Lung (tissue), 11 donors: ENCODE measurements at regions not wholly inside any gene's neighbourhood (a gene's known extent, or its start where the extent isn't known, plus 50 kb on each side); places are given as distances from the start of the nearest gene placed in this dataset.

ENCODE experiments used
- ATAC-seq: fragments of 200-7000 bp; cut with Tn5 transposase; one replicate; pipeline ENCODE4 v1.9.1; 2020; ENCODE audit warnings: moderate number of reproducible peaks; ENCODE audit not compliant: insufficient read depth, low FRiP score
- DNase-seq, 3 donors: peaks; one replicate each; pipeline ENCODE4 v3.0.0-alpha.2; 2013 to 2017
- H3K27ac ChIP-seq, 2 donors: one replicate each; pipeline ENCODE4 v1.5.1; 2013; ENCODE audit warnings: mild to moderate bottlenecking in 2 of 2, moderate library complexity in 2 of 2, control low read depth in 1 of 2, inconsistent platforms in 1 of 2, low read depth in 1 of 2, low read length in 1 of 2
- H3K27me3 ChIP-seq, 3 donors: one replicate each; pipeline ENCODE4 v1.5.1; 2013; ENCODE audit warnings: low read length in 2 of 3; ENCODE audit not compliant: control insufficient read depth in 3 of 3, insufficient read depth in 3 of 3
- H3K36me3 ChIP-seq, 4 donors: one replicate each; pipeline ENCODE4 v1.5.1; 2013; ENCODE audit warnings: low read length in 4 of 4, mild to moderate bottlenecking in 1 of 4, moderate library complexity in 1 of 4; ENCODE audit not compliant: control insufficient read depth in 4 of 4, insufficient read depth in 4 of 4
- H3K4me1 ChIP-seq, 5 donors: one replicate each; pipeline ENCODE4 v1.5.1; 2013; ENCODE audit warnings: low read length in 5 of 5, mild to moderate bottlenecking in 2 of 5, moderate library complexity in 1 of 5; ENCODE audit not compliant: control insufficient read depth in 5 of 5, insufficient read depth in 5 of 5
- H3K4me3 ChIP-seq: one replicate; pipeline ENCODE4 v1.5.1; 2013; ENCODE audit warnings: mild to moderate bottlenecking, control low read depth, moderate library complexity
- H3K9ac ChIP-seq, 2 donors: one replicate each; pipeline ENCODE4 v1.5.1; 2013; ENCODE audit warnings: low read length in 2 of 2, control low read depth in 1 of 2; ENCODE audit not compliant: insufficient read depth in 1 of 2
- H3K9me3 ChIP-seq, 4 donors: one replicate each; pipeline ENCODE4 v1.5.1; 2013; ENCODE audit warnings: low read length in 3 of 4, mild to moderate bottlenecking in 1 of 4, moderate library complexity in 1 of 4; ENCODE audit not compliant: control insufficient read depth in 4 of 4, insufficient read depth in 3 of 4
- CTCF ChIP-seq: IDR thresholded peaks from 2 replicates; pipeline ENCODE4 v1.5.1; 2012; ENCODE audit warnings: mild to moderate bottlenecking; ENCODE audit errors: control extremely low read depth, extremely low read depth
- WGBS, 2 donors: extraction: QIAGEN DNeasy Blood & Tissue Kit; methylation state at CpG; one replicate each; pipeline ENCODE4 v1.1.7; 2013; 5-methylcytosine and 5-hydroxymethylcytosine counted together
- donor health status: control.
- donor health status: control.
- donor health status: Bipolar disorder and iron deficiency.
- donor health status: healthy.
- donor health status: DM: yes; HTN: yes; CAD: no.

- no peak for TF ChIP-seq CTCF
- Histone ChIP-seq H3K27ac (no peak overlapping the region), H3K27me3 (no peaks in the 10 kb centered on the region), H3K36me3 (no peaks in the 10 kb centered on the region), H3K4me1 (peaks cover 0 to 14% (median 0%) of the 10 kb centered on the region in 5 donors), H3K9me3 (peaks cover 0 to 3% (median 0%) of the 10 kb centered on the region in 4 donors), H3K4me3 (no peak overlapping the region), H3K9ac (no peak overlapping the region)
- DNase-seq (no peak), ATAC-seq (no peak)
These were observed 1143.6 kb downstream of the CDH11 start for GRCh38 chr16:63978240-63978639.

GRCh38 chr16:63976345-63976744 is 1145.5 kb downstream of the CDH11 start:
- H3K27me3 ChIP-seq, result no peaks in the 10 kb centered on the region
- 68 to 70% methylated on average over 4 of the region's 4 CpGs for WGBS, 2 donors
- no peak for DNase-seq
- ATAC-seq, result no peak
- no peaks in the 10 kb centered on the region for H3K36me3 ChIP-seq
- H3K9me3 ChIP-seq, result peaks cover 0 to 3% (median 0%) of the 10 kb centered on the region in 4 donors
- no peak for TF ChIP-seq CTCF
- H3K9ac ChIP-seq, result no peak overlapping the region
- H3K4me1 ChIP-seq, result peaks cover 0 to 10% (median 0%) of the 10 kb centered on the region in 5 donors
- H3K27ac ChIP-seq, result no peak overlapping the region
- no peak overlapping the region for H3K4me3 ChIP-seq

- H3K27me3 ChIP-seq, result no peaks in the 10 kb centered on the region
- H3K4me3 ChIP-seq, result no peak overlapping the region
- ATAC-seq (no peak), DNase-seq (no peak)
- TF ChIP-seq CTCF, result no peak
- 91% methylated on average over 3 of the region's 3 CpGs for WGBS, 2 donors
- peaks cover 0 to 5% (median 0%) of the 10 kb centered on the region in 5 donors for H3K4me1 ChIP-seq
- peaks cover 0 to 3% (median 0%) of the 10 kb centered on the region in 4 donors for H3K9me3 ChIP-seq
- H3K9ac ChIP-seq, result no peak overlapping the region
- no peaks in the 10 kb centered on the region for H3K36me3 ChIP-seq
- no peak overlapping the region for H3K27ac ChIP-seq
These were observed 1146.2 kb downstream of the CDH11 start for GRCh38 chr16:63975669-63976068.

- H3K9ac ChIP-seq, result no peak overlapping the region
- ATAC-seq (no peak), DNase-seq (peak in 2 of 3 donors; percentile 55 to 70)
- peaks cover 0 to 4% (median 0%) of the 10 kb centered on the region in 5 donors for H3K4me1 ChIP-seq
- H3K4me3 ChIP-seq, result no peak overlapping the region
- H3K36me3 ChIP-seq, result no peaks in the 10 kb centered on the region
- no peak for TF ChIP-seq CTCF
- WGBS, 2 donors, result 30 to 47% methylated on average over 1 of the region's 1 CpG
- no peaks in the 10 kb centered on the region for H3K9me3 ChIP-seq
- no peaks in the 10 kb centered on the region for H3K27me3 ChIP-seq
- H3K27ac ChIP-seq, result no peak overlapping the region
These were observed 1153.9 kb downstream of the CDH11 start for GRCh38 chr16:63967966-63968365.
